GM10266 (cell line): ENCODE measurements at regions not wholly inside any gene's neighbourhood (a gene's known extent, or its start where the extent isn't known, plus 50 kb on each side); places are given as distances from the start of the nearest gene placed in this dataset.

Experiments
- DNase-seq: peaks from one replicate; pipeline ENCODE4 v3.0.0; 2012; ENCODE audit errors: extremely low spot score
- CTCF ChIP-seq: IDR thresholded peaks from 2 replicates; pipeline ENCODE4 v1.5.1; 2012; ENCODE audit warnings: mild to moderate bottlenecking, low read depth; ENCODE audit not compliant: control insufficient read depth, insufficient read depth; ENCODE audit errors: missing control alignments

GRCh38 chr1:87715052-87715451 is 386.4 kb downstream of the LMO4 start:
- TF ChIP-seq CTCF = no peak
- DNase-seq = no peak

- TF ChIP-seq CTCF = no peak
- no peak for DNase-seq
These were observed 386.8 kb downstream of the LMO4 start for GRCh38 chr1:87715471-87715870.

GRCh38 chr1:87717157-87717670 is 388.5 kb downstream of the LMO4 start:
- DNase-seq = no peak
- TF ChIP-seq CTCF = no peak

GRCh38 chr1:87718241-87718950 is 389.7 kb downstream of the LMO4 start:
- DNase-seq = no peak

GRCh38 chr1:87719658-87720057 is 391.0 kb downstream of the LMO4 start:
- no peak for DNase-seq
- TF ChIP-seq CTCF = no peak

More at GRCh38 chr1:87718241-87718950, 389.7 kb downstream of the LMO4 start:
- no peak for TF ChIP-seq CTCF

- no peak for TF ChIP-seq CTCF
These were observed 391.9 kb downstream of the LMO4 start for GRCh38 chr1:87720561-87720960.

GRCh38 chr1:87723193-87723592 is 394.5 kb downstream of the LMO4 start:
- no peak for DNase-seq
- TF ChIP-seq CTCF = no peak

More at GRCh38 chr1:87720561-87720960, 391.9 kb downstream of the LMO4 start:
- DNase-seq = no peak
